HG03571 (cell line): ENCODE measurements at regions not wholly inside any gene's neighbourhood (a gene's known extent, or its start where the extent isn't known, plus 50 kb on each side); places are given as distances from the start of the nearest gene placed in this dataset.

Experiments
- ATAC-seq: cut with Tn5 transposase; IDR thresholded peaks from one replicate; pipeline ENCODE4 v1.9.1; 2021; ENCODE audit not compliant: unreplicated experiment

- ATAC-seq, result no peak
Measured at GRCh38 chr19:29292153-29292552, 79.2 kb upstream of the UQCRFS1 start.

DNA sequence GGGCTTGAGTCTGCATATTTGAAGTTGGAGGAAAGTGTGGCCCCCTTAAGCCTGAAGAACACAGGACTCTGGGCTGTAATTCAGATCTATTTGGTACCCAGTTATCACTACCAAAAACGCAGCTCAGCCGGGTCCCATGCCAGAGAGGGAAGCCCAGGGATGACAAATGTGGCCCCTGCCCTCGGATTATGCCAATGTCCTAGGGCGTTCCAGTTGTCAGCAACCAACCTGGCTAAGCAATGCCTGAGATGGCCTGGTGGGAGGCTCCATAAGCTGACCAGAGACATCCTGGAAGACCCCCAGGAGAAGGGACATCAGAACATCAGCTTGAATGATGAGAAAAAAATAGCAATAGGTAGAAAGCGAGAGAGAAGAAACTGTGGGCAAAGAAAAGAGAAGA, 79.6 kb upstream of the UQCRFS1 start:
- no peak for ATAC-seq

DNA sequence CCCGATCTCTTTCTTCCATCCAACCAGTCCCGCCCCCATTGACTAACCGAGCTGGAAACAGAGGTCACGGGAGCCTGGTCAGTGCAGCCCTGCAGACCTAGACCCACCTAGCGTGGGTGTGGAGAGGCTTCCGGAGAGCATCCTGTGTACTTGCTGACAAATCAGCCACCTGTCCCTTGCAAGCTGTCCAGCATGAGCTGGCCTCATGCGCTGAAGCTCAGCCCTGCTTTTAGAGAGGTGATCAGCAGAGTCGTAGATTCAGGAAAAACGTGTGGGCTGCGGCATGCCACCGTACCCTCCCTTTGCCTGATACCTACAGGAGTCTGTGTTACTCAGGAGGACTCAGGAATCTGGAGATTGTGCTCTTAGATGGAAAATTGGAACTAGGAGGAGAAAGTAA, 80.3 kb upstream of the UQCRFS1 start:
- ATAC-seq, result no peak

GRCh38 chr19:29293736-29294342, 80.9 kb upstream of the UQCRFS1 start:
- ATAC-seq, result no peak

DNA sequence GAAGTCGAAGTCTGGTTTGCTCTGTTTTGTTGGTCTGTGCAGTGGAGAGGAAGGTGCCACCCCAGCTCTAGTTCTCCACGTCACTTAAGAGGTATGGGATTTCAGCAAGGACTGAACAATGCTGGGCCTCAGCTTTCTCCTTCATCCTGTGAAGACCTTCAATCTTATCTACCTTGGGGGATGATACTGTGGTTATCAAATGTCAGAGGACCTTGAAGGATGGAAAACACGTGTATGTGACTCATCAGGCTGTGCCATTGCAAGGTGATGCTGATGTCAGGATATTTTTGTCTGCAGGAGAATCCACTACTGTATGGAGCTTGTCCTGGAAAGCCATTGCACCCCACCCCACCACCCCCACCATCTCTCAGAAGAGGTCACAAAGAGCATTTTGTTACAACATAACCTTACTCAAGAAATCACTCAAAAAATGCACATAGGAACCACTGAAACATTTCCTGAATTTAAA, 81.4 kb upstream of the UQCRFS1 start:
- ATAC-seq, result no peak

- no peak for ATAC-seq
Measured at GRCh38 chr19:29295285-29295684, 82.3 kb upstream of the UQCRFS1 start.

GRCh38 chr19:29297381-29297780, 84.4 kb upstream of the UQCRFS1 start:
- ATAC-seq, result no peak

DNA sequence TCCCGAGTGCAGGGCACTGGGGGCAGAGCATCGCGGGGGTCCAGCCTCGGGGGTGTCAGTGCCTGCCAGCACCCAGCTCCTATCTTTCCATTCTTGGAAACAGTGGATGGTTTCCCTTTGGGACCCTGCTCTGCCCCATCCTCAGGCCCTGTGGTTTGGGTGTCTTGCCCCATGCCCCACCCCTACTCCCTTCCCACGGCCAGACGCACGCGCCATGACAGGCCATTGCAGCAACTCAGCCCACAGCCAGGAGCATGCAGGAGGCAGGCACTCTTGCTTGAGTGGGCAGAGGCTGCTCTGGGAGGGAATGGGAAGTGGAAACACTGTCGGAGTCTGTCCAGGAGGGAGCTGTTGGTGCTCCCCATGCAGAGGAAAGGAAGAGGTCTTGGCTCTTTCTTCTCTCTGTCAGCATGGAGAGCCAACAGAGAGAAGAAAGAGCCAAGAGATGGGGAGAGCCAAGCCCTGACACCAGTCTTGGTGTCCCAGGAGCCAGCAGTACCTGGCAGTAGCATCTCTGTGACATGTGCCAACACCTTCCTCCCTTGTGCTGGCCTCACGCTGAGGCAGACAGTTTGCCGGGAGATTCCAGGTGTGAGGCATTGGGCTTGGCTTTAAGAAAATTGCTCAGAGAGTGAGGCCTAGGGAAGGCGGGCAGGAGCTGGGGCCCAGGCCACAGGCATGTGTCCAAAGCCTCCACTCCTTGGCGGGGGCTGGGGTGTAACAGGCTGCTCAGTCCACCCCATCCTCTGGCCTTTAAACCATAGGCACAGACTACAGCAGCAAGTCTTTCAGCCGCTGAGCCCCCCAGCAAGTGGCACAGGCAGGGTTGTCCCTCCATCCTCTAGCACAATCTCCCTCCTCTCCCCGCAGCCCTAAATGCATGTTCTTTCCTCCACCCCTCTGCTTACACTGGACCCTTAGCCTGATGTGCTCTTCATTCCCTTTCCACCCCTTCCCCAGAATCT, 86.7 kb upstream of the UQCRFS1 start:
- ATAC-seq, result no peak

DNA sequence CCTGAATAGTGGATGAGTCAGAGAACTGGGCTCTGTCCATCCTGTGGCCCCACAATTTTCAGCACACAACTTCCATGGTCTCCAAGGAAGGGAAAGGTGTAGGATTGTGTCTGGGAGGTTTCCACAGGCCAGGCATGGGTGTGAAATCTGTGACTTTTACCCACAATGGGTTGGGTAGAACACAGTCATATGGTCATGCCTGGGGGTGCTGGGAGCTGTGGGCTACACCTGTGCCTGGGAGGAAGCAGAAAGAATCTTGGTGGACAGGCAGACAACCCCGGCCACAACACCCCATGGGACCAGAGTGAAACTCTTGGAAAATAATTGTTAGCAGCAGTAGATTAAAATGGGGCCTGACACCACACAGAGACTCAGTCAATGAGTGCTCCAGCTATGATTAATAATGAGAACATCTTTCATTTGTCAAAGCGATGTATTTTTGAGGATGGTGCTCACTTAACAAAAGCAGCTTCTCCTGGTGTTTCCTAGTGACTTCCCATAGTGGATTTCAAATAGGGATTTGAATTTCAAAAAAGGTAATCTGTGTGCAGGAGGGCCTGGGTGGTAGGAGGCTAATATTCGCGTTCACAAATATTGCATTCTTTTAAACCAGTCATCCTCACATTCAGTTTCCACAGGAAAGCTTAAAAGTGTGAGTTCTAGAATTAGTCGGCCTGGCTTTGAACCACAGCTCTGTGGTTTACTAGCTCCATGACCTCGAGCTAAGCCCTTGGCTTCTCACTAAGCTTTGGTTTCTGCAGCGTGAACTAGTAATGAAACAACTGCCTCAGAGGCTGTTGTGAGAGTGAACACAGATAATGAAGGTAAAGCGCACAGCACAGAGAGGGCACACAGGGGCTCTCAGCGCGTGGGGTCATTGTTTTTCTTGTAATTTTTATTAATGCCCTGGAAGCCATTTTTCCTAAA, 89.3 kb upstream of the UQCRFS1 start:
- ATAC-seq, result no peak

GRCh38 chr19:29303069-29303718, 90.2 kb upstream of the UQCRFS1 start:
- no peak for ATAC-seq

- ATAC-seq, result no peak
Measured at GRCh38 chr19:29303719-29304090, 90.8 kb upstream of the UQCRFS1 start.

GRCh38 chr19:29305268-29305667, 92.3 kb upstream of the UQCRFS1 start:
- no peak for ATAC-seq

DNA sequence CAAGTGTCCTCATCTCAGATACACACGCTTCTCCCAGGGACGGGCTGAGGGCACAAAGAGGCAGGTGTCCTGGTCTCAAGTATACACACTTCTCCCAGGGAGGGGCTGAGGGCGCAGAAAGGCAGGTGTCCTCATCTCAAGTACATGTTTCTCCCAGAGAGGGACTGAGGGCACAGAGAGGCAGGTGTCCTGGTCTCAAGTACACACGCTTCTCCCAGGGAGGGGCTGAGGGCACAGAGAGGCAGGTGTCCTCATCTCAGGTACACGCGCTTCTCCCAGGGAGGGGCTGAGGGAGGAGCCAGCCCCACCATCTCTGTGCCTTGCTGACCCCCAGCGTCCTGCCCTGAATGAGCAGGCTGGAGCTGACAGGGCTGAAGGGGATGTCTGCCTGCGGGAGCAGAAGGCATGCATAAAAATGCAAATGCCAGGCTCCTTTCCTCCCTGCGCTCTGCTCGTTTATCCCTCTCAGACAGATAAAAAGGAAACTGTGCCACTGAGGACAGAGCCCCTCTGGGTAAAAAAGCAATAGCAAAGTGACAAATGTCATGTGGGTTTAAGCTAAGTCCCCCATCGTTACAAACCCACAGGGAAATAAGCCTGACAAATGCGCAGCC, 96.1 kb upstream of the UQCRFS1 start:
- no peak for ATAC-seq

- no peak for ATAC-seq
Measured at GRCh38 chr19:29309637-29310036, 96.7 kb upstream of the UQCRFS1 start.

DNA sequence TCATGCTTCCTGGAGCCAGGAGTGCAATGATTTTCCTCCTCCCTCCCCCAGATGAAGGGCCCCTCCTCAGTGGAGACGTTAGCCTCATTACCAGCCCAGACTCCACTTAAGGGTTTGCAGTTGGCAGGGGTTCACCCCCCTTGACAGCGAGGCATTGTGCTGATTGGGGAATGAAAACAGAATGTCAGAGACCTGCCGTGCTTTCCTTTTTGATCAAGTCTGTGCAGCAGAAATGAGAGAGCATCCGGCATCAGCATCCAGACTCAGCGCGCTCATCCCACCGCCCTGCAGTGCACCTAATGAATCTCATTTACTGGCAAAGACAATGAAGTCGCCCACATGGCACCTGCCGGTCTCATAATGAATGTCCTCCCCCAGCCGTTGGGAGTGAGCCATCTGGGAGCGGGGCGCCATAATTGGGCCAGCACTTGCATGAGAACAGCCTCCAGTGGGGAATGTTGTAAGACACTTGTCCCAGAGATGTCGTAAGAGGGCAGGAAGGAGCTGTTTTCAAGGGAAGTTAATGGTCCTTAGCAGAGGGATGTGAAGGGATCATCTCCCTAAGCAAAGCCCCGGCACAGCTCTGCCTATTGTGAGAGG, 98.3 kb upstream of the UQCRFS1 start:
- no peak for ATAC-seq

- no peak for ATAC-seq
Measured at GRCh38 chr19:29315556-29316190, 102.7 kb upstream of the UQCRFS1 start.

GRCh38 chr19:29318581-29318980, 105.6 kb upstream of the UQCRFS1 start:
- ATAC-seq, result no peak

DNA sequence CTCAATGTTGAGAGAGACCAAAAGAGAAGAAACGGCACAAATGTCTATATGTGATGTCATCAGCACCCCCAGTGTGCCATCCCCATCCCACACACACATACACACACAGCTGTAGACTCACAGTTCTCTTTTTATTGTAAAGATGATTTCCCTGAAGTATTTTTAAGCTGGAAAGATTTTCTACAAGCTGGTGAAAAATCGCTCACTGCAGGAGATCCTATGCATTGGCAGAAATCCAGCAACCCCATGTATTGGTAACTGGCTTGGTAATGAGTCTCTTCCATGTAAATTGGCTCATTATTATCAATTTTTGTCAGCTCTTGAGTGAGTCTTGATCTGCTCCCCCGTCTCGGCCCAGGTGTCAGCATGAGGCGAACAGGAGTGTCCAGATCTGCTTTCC, 107.1 kb upstream of the UQCRFS1 start:
- ATAC-seq, result no peak

DNA sequence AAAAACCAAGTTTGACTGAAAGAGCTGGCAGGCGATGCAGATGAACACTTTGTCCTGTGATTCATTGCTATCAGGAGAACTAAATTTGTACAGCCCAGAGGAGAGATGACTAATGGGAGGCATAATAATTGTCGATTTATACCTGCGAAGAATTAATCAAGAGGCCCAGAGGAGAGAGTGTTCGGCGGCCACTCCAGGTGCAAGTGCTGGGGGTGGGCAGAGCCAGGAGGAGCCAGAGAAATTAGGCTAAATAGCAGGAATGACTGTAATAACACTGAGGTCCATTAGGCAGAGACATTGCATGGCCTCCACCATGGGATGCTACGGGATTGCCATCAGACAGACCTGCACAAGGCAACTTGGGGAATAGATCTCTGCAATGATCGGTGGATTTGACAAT, 107.7 kb upstream of the UQCRFS1 start:
- ATAC-seq, result no peak
